ENCODE measurements at regions not wholly inside any gene's neighbourhood (a gene's known extent, or its start where the extent isn't known, plus 50 kb on each side); places are given as distances from the start of the nearest gene placed in this dataset.
"Not testable (repeated sequence)": the region's sequence is repeated elsewhere in the genome, so short reads cannot be mapped to it uniquely, and the experiment has no call there.

DNA sequence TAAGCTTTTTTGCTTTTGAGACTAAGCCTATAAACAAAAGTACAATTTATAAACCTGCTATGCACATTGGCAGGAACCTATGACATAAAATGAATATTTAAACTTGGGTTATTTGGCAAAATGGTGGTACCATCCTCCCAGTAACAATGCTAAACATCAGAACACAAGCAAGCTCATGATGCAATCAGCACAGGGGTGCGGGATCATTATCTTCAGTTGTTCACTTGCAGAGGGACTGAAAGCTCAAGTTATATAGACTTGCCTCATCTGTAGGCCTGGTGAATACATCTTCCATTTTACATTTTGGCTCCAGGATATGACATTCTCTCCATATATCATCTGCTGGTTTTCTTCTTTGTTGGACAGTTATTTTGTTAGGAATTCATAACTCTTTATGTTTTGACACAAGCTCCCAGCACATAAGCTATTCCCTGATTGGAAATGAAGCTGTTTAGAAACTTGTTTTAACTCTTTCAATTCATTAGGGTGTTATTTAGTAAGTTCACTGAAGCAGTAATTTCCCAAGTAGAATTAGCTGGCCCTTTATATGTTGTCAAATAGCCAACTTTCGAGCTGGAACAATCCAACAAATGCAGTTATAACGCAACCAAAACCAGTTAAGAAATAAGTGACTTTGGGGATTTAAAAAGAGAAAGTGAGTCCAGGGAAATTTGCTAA, 124.7 kb upstream of the LIFR start:
- DNase-seq = no peak

DNA sequence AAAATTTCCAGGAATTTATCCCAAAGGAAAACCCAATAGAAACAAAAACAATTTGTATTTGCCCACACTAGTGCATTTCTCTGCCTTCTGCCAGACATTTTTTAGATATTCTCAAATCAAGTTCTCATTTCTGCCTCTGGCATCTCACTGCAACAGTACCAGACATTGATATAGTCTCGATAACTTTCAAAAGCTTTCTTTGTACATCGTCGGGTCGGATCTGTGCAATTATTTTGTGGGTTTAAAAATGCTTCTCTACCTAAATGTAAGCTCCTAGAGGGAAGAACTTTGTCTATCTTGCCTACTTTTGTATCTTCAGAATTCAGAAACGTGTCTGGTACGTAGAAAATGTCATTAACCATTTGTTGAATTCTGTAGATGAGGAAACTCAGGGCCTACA, 125.5 kb upstream of the LIFR start:
- DNase-seq = no peak

DNA sequence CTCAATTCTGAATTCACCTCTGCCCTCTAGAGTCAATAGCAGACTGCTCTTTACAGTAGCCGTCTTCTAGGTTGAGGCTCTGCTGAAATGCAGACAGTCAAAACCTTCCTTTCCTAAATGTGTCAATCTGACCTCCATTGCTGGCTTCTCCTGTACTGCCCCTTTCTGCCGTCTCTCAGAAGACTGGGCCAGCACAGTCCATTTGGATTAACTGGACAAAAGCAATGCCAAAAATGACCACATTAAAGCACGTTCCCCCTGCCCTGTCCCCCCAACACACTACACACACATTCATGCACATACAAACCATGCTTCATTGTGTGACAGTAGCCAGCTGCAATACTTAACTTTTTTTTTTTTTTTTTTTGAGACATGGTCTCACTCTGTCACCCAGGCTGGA, 130.2 kb upstream of the LIFR start:
- no peak for DNase-seq

DNA sequence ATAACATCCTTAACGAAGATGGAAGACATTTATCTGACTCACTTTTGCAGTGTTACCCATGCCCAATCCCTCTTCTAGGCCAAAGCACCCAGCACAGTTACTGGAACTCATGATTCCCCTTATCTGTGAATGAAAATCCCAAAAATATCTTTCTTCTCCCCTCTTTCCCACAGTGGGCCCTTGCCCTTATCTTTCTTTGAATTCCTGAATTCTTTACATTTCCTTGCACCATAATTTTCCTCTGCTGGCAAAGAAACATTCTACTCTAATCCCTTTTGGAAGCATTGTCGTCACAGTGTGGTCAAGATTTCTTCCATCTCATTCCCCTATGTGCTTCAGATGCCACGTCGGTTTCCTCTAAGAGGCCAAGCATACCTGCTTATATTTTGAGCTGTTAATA, 135.9 kb upstream of the LIFR start:
- DNase-seq = no peak

DNA sequence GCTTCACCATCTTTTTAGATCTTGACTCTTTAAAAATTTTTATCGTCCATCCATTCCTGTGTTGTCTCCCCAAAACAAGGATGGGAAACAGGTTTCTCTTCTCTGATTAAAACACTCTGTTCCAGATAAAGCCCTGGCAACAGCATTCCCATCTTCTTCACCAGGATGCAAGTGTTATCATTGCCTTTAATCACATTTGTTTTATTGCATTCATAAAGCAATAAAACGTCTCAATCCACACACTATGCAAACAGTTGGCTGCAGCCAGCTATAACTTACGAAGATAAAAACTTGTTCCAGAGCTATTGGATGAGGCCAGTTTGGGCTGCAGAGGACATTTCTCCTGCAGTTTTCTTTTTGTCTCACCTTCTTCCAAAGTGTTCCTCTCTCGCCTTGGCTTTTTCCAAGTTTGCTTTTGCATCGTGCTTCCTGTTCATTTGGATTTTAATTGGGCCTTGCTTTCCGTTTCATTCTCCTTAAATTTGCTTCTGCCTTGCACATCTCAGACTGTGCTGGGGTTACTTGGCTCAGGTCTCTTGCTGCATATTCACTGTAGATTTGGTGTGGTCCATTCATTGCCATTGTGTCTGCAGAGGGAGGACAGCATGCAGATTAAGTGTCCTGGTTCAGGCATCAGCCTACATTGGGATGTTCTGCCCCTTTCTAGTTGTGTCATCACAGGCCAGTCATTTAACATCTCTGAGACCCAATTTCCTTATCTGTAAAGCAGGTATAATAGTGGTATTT, 136.5 kb upstream of the LIFR start:
- DNase-seq = no peak

DNA sequence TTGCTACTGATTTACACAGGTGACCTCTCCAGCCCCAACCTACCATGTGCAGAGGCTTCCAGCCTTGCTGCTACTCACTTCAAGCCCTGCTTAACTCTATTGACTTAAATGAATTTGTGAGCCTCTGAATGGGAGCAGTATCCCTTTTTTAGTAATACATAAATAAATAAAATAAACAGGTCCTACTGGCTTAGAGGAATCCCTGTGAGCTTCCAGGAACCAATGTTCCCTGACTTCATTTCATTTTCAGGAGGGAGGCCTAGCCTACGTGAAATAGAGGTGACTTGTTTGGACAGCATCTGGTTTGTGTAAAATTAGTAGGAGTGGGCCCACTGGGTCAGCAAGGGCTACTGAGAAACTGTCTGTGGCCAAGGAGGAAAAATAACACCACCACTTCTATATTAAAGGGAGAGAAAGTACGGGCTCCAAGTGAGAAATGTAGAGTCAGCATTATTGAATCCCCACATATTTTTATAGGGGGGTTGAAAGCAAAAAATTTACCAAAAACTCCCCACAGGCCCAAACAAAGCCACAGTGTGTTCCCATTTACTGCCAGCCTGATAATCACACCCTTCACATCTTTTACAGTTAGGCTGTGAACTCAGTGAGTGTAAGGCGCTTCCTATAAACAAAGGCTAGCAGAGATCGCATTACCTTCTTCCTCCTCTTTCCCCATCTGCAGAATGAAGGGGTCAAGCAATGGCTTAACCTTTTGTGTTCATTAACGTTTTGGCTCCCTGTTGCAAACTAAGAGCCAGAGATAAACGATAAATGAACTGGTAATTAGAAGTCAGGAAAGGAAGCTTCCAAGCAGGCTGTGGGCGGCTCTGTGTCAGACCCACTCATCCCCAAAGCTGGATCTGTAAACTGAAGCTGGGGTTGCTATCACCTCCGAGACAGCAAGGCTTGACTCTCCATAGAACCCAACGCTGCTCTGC, 138.8 kb upstream of the LIFR start:
- DNase-seq = no peak

DNA sequence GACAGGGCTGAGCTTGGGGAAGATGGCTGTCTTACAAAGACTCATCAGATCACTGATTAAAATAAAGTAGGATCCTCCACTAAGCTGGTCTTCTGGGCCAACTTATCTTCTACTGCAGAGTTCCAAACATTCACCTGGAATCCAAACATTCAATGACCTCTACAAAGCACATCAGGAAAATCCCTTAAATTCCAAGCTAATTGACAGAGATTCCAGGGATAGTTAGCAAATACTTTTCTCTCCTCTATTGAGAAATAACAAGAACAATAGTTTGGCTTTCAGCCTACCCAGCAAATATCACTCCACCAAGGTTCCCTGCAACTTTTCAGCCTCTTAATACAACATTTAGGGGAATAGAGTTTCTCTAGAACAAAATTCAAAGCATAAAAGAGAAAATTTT, 140.6 kb upstream of the LIFR start:
- DNase-seq = no peak

DNA sequence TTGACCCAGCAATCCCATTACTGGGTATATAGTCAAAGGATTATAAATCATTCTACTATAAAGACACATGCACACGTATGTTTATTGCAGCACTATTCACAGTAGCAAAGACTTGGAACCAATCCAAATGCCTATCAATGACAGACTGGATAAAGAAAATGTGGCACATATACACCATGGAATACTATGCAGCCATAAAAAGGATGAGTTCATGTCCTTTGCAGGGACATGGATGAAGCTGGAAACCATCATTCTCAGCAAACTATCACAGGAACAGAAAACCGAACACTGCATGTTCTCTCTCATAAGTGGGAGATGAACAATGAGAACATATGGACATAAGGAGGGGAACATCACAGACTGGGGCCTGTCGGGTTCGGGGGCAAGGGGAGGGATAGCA, 140.3 kb upstream of the OSMR start:
- not testable (repeated sequence) for DNase-seq

DNA sequence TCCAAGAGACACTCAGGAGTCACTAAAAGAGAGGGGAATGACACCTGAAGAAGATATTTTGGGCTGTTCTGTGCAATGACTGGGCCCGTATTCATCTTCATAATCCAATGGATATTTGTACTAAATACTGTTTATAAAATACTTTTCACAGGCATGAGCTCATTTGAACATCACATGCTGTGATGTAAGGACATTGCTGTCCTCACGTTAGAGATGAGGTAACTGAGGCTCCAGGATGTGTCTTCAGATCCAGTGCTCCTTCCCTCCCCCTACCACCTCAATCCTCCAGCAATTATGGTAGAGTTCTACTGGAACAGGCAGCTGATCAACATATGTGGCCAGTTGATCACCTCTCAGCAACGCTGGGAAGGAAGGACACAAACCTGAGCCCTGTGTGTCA, 139.4 kb upstream of the OSMR start:
- no peak for DNase-seq

DNA sequence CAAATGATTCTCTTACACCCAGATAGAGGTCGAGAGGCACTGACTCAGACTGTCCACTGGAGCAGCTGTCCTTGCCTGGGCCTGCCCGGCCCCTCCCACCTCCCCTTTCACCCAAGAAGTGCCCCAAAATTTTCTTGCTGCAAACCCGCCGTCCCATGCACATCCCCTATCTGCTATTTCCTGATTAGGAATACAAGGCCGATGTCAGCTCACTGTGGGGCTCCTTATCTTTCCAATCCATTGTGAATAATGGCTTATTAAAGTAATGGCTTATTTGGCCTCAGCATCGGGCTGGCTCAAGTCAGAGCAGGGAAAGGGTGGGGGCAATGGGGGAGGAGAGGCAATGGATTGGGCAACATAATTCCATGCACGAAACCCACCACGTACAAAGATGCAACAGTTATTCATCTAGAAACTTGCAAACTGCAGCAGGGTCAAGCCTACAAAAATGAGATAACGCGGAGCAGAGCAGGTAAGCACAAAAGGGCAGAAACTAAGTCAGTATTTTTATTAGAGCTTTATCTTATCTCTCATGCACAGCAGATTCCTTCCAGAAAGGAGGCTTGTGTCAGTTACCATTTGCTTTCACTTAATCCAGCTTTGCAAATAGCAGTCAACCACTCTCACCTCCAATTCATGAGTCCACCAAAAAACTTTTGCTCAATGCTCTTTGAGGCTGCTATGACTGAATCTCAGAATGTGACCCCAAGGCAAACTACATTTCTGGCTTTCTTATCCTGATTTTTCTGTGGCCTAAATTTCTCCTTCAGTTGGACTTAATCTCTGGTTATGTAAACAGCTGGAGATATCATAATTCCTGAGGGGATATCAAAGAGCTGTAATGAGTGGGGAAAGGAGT, 138.2 kb upstream of the OSMR start:
- no peak for DNase-seq

DNA sequence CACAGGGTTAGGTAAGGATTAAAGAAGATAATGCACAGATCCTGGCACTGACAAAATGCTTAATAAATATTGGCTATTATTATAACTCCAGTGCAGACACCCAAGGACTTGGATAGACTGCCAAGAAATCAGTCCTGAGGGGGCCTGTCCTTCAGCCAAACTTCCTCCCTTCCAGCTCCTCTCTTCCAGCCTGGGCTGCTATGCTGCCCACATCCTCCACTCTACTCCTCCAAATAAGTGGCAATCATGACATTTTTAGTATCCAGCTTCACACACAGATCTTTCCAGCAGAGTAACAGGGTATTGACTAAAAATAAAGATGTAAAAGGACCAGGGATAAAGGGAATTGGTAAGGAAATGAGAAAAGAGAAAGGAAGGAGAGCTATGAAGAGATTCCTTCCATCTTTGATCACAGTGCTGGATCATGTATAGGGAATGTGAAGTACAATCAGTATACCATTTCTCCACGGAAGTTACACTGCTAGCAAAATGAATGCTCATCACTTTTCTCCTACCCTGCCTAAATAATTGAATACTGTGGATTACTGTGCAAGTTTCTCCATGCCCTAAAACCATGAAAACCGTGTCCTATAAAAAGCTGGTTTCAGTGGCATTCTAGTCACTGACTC, 136.0 kb upstream of the OSMR start:
- no peak for DNase-seq

DNA sequence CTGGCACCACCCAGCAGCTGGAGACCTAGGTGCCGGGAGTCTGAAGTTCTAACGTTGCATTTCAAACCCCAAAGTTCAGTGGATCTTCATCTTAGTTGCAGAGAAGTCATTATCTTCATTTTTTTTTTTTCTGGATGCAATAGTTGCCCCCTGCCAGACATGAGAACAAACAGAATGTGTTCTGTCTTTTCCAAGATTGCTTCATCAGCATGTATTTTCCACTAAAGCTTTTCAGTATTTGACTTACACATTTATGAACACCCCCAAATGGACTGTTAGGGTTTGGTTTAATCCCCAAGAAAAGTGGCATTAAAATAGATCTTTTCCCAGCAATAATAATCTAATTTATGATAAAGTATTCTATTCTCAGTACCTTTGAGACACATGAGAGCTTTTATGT, 135.2 kb upstream of the OSMR start:
- DNase-seq = no peak

DNA sequence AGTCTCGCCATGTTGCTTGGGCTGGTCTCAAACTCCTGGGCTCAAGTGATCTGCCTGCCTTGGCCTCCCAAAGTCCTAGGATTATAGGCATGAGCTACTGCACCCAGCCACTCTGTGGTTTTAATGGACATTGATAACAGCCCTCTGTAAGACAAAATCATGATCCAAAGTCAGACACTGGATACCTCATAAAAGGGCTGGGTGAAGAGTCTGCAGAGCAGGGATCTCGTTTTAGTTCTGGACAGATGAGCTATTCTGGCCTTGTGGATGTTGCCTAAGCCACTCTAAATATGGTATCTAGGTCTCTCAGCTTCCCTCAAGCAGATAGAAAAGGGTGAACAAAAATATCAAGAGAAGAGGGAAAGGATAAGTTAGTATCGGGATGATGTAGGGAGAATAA, 133.4 kb upstream of the OSMR start:
- no peak for DNase-seq

DNA sequence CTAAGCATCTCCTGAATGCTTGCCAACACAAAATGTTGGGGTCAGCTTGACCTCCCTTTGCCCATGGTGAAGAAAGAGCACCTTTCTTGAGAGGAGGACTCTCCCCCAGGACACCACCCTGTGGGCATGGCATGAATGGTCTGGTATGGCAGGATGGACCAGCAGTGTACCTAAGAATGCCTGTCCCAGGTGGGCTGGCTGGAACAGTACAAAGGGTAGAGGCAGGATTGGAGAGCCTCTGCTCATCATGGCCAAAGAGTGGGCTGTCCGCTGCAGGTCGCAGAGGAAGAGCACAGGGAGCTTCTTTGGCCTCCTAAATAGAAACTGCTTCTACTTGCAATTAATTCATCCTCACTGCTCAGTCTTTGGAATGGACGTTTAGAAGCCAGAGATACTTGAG, 131.6 kb upstream of the OSMR start:
- no peak for DNase-seq

DNA sequence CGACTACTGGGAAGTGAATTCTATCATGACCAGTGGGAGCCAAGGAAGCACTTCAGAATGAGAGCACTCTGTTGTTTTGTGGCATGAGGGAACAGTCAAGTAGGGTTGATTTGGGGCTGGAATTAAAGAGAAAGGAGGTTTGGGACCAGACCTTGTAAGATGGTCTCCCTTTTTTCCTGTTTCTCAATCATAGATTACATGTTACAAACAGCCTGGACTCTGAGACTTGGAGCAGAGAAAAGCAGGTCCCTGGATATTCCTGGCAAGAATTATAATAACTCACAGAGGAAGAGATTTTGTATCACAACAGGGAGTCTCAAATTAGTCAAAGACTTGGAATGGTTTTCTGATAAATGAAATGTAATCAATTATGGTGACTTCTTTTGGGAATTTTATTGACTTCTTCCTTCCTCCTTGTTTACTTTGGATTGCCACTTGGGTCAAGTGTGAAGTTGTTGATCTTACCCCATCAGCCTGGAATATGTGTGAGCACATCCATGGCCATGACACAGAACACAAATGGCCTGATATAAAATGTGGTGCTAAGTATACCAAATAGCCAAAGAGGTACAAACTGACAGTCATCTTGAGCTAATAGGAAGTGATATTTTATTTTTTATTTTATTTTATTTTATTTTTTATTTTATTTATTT, 131.0 kb upstream of the OSMR start:
- DNase-seq = no peak

DNA sequence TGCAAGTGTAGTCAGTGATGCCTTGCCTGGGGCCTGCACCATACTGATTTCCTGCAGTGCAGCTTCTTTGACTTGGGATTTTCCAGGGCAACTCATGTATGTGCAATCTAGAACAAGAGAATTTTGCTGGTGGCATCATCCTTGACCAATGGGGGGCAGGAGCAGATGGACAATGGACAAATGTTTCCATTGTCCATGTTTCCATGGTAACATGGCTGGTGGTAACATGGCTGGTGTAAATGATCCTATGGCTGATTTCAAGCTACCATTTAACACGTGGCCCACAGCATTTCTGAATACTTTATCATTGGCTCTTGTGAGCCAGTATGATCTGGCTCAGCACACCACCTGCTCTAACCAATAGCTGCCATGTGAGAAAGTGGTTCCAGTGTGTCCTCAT, 130.1 kb upstream of the OSMR start:
- DNase-seq = no peak

DNA sequence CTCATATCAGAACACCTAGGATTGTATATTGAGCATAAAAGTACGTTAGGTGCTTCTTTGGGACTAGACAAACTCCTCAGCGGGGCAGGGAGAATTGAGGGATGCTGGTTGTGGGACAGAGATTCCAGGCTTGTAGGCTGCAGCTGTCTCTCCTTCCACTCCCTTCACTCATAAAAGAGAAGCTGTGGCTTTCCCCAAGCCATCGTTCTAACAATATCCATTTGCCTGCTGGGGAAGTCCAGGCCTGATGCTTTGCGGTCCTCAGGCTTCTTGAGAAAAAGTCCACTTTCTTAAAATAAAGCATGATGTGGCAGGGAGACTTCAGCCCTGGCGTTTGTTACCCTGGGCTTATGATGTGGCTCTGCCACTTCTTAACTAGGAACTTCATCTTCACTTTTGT, 129.3 kb upstream of the OSMR start:
- no peak for DNase-seq

DNA sequence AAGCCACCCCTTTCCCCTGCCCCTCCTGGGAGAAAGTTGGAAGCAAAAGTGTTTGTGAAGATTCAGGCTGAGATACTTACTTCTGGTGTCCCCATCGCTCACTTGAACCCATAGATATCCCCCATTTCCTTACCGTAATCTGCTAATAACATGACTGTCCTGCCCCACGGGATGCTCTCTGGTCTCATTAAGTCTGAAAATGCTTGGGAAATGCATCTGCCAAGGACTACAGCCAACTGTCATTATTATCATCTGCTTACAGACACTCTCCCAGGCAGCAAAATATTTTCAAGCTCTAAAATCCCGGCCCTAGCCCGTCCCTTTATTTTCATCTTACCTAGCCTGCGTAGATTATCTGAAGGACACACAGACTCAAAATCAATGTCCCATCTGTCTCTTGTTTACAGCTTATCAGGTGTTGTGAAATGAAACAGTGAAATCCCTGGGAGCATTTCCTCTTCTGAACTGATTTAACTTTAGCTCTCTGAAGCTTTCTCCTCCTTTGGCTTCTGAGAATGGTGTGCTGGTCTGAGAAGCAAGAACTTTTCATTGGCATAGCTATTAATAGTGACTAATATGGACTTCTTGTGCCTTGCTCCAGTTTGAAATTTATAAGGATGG, 126.9 kb upstream of the OSMR start:
- DNase-seq = no peak

DNA sequence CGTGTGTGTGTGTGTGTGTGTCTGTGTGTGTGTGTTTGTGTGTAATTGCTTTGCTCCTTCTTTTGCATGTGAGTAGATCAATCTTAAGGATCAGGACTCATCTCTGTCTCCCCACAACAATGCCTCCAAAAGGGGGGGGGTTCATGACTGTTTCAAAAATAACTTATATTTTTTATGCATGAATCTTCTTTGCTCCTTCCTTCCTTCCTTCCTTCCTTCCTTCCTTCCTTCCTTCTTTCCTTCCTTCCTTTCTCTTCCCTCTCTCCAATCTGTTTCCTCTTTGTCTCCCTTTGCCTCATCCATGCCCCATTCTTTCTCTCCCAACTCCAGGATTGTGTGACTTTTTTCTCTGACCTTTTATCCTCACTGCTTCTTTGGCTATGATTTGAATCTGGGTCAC, 126.4 kb upstream of the OSMR start:
- DNase-seq = no peak

DNA sequence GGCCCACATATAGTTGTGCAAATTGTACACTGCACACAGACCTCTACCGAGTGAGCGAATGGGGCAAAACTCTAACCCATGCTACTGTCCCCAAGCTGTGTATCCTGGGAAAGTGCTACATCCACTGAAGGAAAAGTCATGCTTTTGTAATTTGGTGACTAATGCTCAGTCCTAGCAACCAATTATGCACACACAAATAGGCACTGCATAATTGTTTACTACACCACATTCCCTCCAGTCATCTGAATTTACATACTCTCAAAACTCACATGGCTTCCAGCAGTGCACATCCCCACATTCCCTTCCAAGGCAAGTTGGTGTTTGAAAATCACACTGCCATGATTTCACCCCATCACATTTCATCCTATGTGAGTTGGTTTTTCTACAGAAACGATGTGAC, 125.9 kb upstream of the OSMR start:
- DNase-seq = no peak
